Activated CD4-positive, alpha-beta memory T cell treated with anti-CD3 and anti-CD28 coated beads, Interleukin-2, amount 10 ng/mL, durations not matched to agents 7 days and 5 days (primary cell): ENCODE measurements at regions not wholly inside any gene's neighbourhood (a gene's known extent, or its start where the extent isn't known, plus 50 kb on each side); places are given as distances from the start of the nearest gene placed in this dataset.

Experiments used
- CTCF ChIA-PET: fragments of 350-600 bp; sonication (Branson Sonifier 250); formaldehyde crosslinking; loops from one replicate; lab custom pipeline; 2021; ENCODE audit warnings: antibody characterized with exemption, inconsistent platforms; lab: Charles Lee
- POLR2A ChIA-PET: fragments of 350-600 bp; sonication (Branson Sonifier 250); formaldehyde crosslinking; loops from one replicate; lab custom pipeline; 2021; ENCODE audit warnings: antibody characterized with exemption; lab: Charles Lee
- DNase-seq: peaks from one replicate; pipeline ENCODE4 v3.0.0-alpha.2; 2020
- H3K27ac Mint-ChIP-seq: one replicate; pipeline ENCODE4 v1.8.0; 2021; ENCODE audit warnings: mild to moderate bottlenecking, mixed read lengths
- H3K27me3 Mint-ChIP-seq: one replicate; pipeline ENCODE4 v1.8.0; 2021; ENCODE audit warnings: mixed read lengths
- H3K36me3 Mint-ChIP-seq: one replicate; pipeline ENCODE4 v1.8.0; 2021; ENCODE audit warnings: low read depth, mixed read lengths
- H3K4me1 Mint-ChIP-seq: one replicate; pipeline ENCODE4 v1.8.0; 2021; ENCODE audit warnings: mixed read lengths
- H3K4me3 Mint-ChIP-seq: one replicate; pipeline ENCODE4 v1.8.0; 2021; ENCODE audit warnings: mild to moderate bottlenecking, mixed read lengths
- H3K9me3 Mint-ChIP-seq: one replicate; pipeline ENCODE4 v1.8.0; 2021; ENCODE audit warnings: mixed read lengths

DNA sequence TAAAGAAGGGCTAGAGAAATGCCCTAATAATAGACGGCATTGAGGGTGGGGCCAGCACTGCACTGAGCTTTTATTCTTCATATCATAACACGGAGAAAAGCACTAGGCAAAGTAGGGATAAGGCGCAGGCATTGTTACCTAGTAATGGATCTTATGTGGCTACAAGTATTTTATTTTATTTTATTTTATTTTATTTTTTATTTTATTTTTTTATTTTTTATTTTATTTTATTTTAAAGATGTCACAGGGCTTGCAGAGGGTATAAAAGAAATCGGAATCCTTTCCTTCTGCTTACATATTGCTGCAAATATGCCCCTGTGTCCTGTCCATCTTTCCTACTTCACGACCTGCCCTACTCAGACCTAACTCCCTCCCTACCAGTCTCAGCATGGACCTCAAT, 452.0 kb upstream of the KIRREL3 start:
- Mint-ChIP-seq H3K27ac (no peak overlapping the region), H3K4me1 (no peaks in the 10 kb centered on the region), H3K27me3 (no peaks in the 10 kb centered on the region), H3K9me3 (no peaks in the 10 kb centered on the region), H3K4me3 (no peak overlapping the region), H3K36me3 (no peaks in the 10 kb centered on the region)
- ChIA-PET CTCF (no interaction called here), POLR2A (no interaction called here)
- no peak for DNase-seq

DNA sequence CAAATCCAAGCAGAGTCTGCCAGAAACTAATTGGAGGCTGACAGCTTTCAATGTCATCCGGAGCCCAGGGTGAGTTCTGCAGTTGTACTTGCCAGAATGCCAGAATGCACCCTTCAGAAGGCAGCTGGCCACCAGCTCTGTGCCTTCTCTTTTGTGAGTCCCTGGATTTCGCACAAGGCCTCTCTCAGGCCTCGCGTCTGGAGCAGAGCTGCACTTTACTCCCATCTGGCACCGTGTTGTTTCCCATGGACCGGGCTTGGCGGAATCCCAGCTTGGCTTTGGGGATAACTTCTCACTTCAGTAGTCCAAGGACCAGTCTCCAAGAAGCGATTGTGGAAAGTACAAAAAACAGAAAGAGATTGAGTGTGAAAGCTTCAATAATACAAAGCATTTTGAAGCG, 451.3 kb upstream of the KIRREL3 start:
- ChIA-PET CTCF (no interaction called here), POLR2A (no interaction called here)
- DNase-seq, result no peak
- Mint-ChIP-seq H3K36me3 (no peaks in the 10 kb centered on the region), H3K4me1 (no peaks in the 10 kb centered on the region), H3K27ac (no peak overlapping the region), H3K4me3 (no peak overlapping the region), H3K27me3 (no peaks in the 10 kb centered on the region), H3K9me3 (no peaks in the 10 kb centered on the region)

DNA sequence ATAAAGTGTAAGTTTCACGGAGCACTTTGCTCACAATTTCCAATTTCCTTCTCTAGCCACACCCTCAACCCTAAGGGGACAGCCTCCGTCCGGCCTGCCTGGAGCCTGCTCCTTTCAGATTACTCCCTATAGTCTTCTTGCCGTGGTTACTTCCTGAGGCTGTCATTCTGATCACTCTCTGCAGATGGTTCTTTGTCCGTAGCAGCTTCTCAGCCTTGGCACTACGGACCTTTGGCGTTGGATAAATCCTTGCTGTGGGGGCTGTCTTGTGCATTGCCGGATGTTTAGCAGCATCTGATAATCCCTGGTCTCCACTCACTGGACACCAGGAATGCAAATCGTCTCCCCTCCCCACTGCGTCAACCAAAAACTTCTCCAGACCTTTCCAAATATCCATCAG, 447.5 kb upstream of the KIRREL3 start:
- POLR2A ChIA-PET, result no interaction called here
- Mint-ChIP-seq H3K36me3 (no peaks in the 10 kb centered on the region), H3K27me3 (no peaks in the 10 kb centered on the region), H3K4me3 (no peak overlapping the region), H3K9me3 (no peaks in the 10 kb centered on the region), H3K4me1 (no peaks in the 10 kb centered on the region), H3K27ac (no peak overlapping the region)
- DNase-seq, result no peak
- CTCF ChIA-PET, result no interaction called here

DNA sequence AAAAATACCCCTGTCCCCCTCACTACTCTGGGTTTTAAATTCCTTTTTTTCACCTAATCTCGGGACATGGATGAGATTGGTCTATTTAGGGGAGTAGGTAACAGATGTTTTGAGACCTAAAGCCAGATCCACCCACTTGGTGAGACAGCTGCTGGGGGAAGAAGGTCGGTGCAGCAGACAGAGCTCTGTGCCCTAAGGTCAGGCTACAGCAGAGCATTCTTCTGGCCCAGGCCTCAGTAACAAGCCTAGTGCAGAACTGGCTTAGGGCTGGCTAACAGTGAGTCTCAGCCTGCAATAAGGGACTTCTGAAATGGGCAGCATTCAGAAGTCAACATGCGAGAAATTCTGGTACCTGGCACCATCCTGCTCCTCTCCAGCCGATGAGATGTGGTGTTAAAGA, 444.9 kb upstream of the KIRREL3 start:
- ChIA-PET CTCF (no interaction called here), POLR2A (no interaction called here)
- Mint-ChIP-seq H3K4me1 (no peaks in the 10 kb centered on the region), H3K9me3 (no peaks in the 10 kb centered on the region), H3K4me3 (no peak overlapping the region), H3K36me3 (no peaks in the 10 kb centered on the region), H3K27ac (no peak overlapping the region), H3K27me3 (no peaks in the 10 kb centered on the region)
- no peak for DNase-seq

DNA sequence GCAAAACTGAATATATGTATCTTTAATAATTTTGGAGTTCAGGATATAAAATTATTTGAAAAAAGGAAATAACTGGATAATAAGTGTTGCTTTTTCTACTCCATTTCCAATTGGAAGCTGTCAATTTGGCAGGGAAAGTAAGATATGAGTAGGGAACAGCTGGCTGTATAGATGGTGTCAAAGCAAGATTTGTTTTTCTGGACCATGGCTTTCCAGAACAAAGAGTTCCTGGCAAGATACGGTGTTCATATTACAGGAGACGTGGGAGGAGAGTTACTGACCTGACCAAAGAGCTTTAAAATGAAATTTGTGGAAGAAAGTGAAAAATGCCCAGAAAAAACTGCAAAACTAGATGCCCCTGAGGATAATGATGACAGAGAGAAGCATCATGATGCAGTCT, 442.7 kb upstream of the KIRREL3 start:
- Mint-ChIP-seq H3K4me1 (no peaks in the 10 kb centered on the region), H3K4me3 (no peak overlapping the region)
- CTCF ChIA-PET, result no interaction called here

DNA sequence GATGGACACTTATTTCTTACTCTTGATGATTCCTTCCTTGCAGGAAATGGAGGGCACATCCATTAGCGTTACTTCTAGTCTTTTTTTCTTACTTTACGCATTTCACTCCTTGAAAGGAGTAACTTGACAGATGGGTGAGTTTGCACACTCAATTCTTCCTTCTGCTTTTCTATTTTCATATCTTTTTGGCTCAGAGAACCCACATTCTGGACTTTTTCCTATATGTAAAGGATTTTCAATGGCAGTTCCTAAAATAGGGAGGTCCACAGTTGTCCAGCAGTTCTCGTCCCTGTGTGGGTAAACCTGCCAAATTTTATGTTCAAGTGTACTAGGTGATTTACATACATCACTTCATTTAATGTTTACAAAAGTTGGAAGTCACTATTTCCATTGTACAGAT, 440.0 kb upstream of the KIRREL3 start:
- CTCF ChIA-PET, result no interaction called here

More for the DNA sequence above, 442.7 kb upstream of the KIRREL3 start:
- POLR2A ChIA-PET, result no interaction called here
- Mint-ChIP-seq H3K36me3 (no peaks in the 10 kb centered on the region), H3K9me3 (no peaks in the 10 kb centered on the region), H3K27ac (no peak overlapping the region), H3K27me3 (no peaks in the 10 kb centered on the region)
- no peak for DNase-seq

DNA sequence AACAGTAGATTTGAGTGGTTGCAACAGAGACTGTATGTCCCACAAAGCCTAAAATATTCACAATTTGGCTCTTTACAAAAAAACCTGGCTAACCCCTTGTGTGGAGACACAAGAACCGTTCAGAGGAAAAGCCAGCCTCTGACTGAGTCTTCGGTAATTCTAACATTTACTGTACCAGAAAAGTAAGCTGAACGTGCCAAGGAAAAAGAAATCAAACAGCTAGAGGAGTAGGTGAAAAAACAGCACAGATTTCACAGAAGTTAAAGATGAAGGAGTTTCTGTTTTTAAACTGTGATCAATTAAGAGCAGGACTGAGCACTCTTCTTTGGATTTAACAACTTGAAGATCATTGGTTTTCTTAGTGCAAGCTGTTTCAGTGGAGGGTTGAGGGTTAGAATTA, 424.7 kb upstream of the KIRREL3 start:
- H3K9me3 Mint-ChIP-seq, result no peaks in the 10 kb centered on the region
- H3K27me3 Mint-ChIP-seq, result no peaks in the 10 kb centered on the region
- H3K36me3 Mint-ChIP-seq, result no peaks in the 10 kb centered on the region
- no peaks in the 10 kb centered on the region for H3K4me1 Mint-ChIP-seq
- H3K27ac Mint-ChIP-seq, result no peak overlapping the region
- no peak overlapping the region for H3K4me3 Mint-ChIP-seq
- ChIA-PET POLR2A (no interaction called here), CTCF (no interaction called here)
- DNase-seq, result no peak

More for the DNA sequence above, 440.0 kb upstream of the KIRREL3 start:
- H3K27ac Mint-ChIP-seq, result no peak overlapping the region
- no peaks in the 10 kb centered on the region for H3K4me1 Mint-ChIP-seq
- no peaks in the 10 kb centered on the region for H3K9me3 Mint-ChIP-seq
- no peak overlapping the region for H3K4me3 Mint-ChIP-seq
- no peaks in the 10 kb centered on the region for H3K36me3 Mint-ChIP-seq
- H3K27me3 Mint-ChIP-seq, result no peaks in the 10 kb centered on the region
- no peak for DNase-seq
- POLR2A ChIA-PET, result no interaction called here

DNA sequence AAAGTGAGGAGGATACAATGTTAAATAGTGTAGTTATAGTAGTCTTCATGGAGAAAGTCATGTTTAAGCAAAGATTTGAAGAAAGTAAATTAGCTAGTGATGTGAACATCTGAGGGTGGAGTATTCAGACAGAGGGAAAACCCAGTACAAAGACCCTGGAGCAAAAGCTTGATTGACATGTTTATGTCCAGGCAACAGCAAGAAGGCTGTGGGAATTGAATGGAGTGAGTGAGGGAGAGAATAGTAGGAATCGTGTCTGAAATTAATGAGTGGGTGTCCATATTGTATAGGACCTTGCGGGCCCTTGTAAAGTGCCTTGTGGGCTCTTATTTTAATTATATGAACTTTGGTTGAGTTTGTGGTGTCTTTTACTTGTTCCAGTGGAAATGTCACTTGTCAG, 424.1 kb upstream of the KIRREL3 start:
- ChIA-PET CTCF (no interaction called here), POLR2A (no interaction called here)
- DNase-seq, result no peak
- Mint-ChIP-seq H3K4me3 (no peak overlapping the region), H3K4me1 (no peaks in the 10 kb centered on the region), H3K27me3 (no peaks in the 10 kb centered on the region), H3K27ac (no peak overlapping the region), H3K9me3 (no peaks in the 10 kb centered on the region), H3K36me3 (no peaks in the 10 kb centered on the region)

DNA sequence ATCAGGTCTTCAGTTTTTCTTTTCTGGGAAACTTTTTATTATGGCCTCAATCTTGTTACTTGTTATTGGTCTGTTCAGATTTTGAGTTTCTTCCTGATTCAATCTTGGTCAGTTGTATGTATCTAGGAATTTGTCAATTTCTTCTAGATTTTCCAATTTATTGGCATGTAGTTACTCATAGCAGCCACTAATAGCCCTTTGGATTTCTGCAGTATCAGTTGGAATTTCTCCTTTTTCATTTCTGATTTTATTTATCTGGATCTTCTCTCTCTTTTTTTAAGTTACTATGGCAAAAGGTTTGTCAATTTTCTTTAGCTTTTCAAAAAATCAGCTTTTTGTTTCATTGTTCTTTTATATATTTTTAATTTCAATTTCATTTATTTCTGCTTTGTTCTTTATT, 419.6 kb upstream of the KIRREL3 start:
- ChIA-PET CTCF (no interaction called here), POLR2A (no interaction called here)
- Mint-ChIP-seq H3K4me3 (no peak overlapping the region), H3K27me3 (no peaks in the 10 kb centered on the region), H3K27ac (no peak overlapping the region), H3K4me1 (no peaks in the 10 kb centered on the region), H3K9me3 (peaks cover 2% of the 10 kb centered on the region), H3K36me3 (no peaks in the 10 kb centered on the region)
- no peak for DNase-seq

DNA sequence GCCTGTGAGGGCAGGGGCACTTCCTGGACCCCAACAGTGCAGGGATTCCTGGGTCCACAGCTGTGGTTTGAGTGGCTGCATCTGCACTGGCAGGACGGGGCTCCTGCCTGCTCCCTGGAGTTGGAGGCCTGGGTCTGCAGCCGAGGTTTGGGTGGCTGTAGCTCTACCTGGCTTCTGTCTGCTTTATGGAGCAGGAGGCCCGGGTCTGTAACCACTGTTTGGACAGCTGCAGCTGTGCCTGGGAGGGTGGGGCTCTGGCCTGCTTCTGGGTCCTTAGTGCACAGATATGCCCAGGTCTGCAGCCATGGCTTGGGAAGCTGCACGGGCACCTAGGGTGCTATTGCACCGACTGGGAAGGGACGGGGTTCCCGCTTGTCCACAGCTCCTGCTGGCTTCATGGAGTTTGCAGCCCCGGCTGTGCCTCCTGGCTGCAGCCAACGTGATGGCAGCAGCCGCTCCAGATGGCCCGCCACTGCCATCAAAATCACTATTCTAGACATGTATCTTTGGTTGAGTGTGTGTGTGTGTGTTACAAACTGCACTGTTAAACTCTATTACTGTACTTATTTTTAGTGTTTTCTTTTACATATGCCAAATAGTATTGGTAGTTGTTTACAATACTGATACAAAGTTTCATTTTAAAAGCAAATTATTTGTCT, 412.3 kb upstream of the KIRREL3 start:
- ChIA-PET POLR2A (no interaction called here), CTCF (no interaction called here)
- no peak overlapping the region for H3K4me3 Mint-ChIP-seq
- peaks cover 9% of the 10 kb centered on the region for H3K9me3 Mint-ChIP-seq
- no peak for DNase-seq
- H3K27me3 Mint-ChIP-seq, result no peaks in the 10 kb centered on the region
- H3K27ac Mint-ChIP-seq, result no peak overlapping the region
- H3K4me1 Mint-ChIP-seq, result no peaks in the 10 kb centered on the region
- H3K36me3 Mint-ChIP-seq, result no peaks in the 10 kb centered on the region

DNA sequence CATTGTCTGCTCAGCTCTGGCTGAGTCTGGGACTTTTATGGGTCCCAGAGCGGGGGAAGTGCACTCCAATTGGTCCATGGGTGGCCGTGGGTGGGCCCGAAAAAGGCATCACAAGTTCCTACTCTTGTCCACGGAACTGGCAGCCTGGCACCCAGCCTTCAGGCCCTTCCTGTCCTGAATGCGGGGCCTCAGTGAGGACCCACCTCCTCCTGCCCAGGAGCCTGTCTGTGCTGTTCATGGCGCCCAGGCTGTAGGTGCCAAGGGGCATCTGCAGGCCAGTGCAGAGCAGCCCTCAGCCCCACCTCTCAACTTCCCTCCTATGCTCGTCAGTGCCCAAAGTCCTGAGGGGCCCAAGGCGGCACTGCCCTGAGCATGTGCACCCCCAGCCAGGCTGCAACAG, 411.7 kb upstream of the KIRREL3 start:
- POLR2A ChIA-PET, result no interaction called here
- Mint-ChIP-seq H3K36me3 (no peaks in the 10 kb centered on the region), H3K9me3 (peaks cover 9% of the 10 kb centered on the region), H3K4me3 (no peak overlapping the region), H3K27ac (no peak overlapping the region), H3K4me1 (no peaks in the 10 kb centered on the region), H3K27me3 (no peaks in the 10 kb centered on the region)
- no peak for DNase-seq
- CTCF ChIA-PET, result no interaction called here

DNA sequence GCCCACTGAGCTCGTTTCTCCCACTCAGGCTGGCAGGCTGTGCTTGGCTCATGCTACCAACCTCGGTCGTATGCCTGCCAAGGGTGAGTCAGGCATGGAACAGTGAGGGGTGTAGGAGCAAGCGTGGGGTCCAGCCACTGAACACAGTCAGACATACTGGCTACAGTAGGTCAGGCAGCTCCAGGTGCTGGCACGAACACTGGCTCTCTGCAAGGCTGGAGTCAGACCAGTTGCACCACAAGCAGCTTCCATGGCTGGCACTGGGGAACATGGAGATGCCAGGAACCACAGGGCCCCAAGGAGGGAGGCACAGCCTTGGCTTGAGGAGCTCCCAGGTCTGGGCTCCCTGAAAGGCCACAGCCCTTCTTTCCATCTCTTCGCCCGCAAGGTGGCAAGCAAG, 410.7 kb upstream of the KIRREL3 start:
- no peak for DNase-seq
- H3K4me3 Mint-ChIP-seq, result no peak overlapping the region
- no peaks in the 10 kb centered on the region for H3K4me1 Mint-ChIP-seq
- H3K27me3 Mint-ChIP-seq, result no peaks in the 10 kb centered on the region
- no peaks in the 10 kb centered on the region for H3K36me3 Mint-ChIP-seq
- ChIA-PET POLR2A (no interaction called here), CTCF (no interaction called here)
- peaks cover 7% of the 10 kb centered on the region for H3K9me3 Mint-ChIP-seq
- H3K27ac Mint-ChIP-seq, result no peak overlapping the region

DNA sequence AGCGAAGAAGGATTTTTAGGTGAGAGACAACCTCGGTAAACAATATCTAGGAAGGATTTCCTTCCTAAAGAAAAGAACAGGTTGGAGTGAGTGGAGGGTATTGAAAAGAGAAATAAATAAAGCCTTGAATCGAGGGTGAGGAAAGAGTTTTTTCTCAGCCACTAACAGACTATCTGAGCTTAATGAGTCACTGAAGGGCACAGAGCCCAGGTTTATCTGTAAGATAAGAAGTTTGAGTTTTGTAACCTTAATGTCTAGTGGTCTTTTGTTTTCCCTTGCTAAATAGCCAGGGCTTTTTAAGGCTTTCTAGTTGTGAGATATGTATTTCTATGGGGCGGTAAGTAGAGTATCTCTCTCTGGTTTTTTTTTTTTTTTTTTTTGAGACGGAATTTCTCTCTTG, 394.5 kb upstream of the KIRREL3 start:
- Mint-ChIP-seq H3K27ac (no peak overlapping the region), H3K36me3 (no peaks in the 10 kb centered on the region), H3K4me1 (no peaks in the 10 kb centered on the region), H3K27me3 (no peaks in the 10 kb centered on the region), H3K9me3 (peaks cover 7% of the 10 kb centered on the region), H3K4me3 (no peak overlapping the region)
- ChIA-PET POLR2A (no interaction called here), CTCF (no interaction called here)
- no peak for DNase-seq

DNA sequence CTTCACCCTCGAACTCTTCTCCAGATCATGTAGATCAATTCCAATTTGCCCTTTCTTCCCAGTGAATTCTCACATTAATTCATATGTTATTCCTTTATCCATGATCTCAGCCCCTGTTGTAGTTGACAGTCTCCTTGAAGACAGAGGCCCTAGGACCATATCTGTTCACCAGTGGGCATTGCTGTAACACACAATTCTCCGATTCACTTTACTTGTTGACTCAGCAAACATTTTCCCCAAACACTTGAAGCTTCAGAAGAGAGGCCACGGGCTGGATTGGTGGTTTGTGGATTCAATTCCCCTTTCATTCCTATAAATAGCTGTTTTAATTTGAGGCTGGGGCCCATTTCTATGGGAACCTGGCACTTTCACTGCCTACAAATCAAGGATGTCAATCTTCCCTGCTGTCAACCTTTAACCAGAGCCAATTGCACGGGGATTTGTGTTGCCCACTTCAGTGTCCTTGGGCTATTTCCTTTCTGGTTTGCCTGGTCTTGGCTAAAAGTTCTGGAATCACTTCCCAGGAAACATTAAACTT, 393.0 kb upstream of the KIRREL3 start:
- H3K4me3 Mint-ChIP-seq, result no peak overlapping the region
- CTCF ChIA-PET, result no interaction called here

More for the DNA sequence above, 393.0 kb upstream of the KIRREL3 start:
- H3K9me3 Mint-ChIP-seq, result peaks cover 7% of the 10 kb centered on the region
- no peaks in the 10 kb centered on the region for H3K27me3 Mint-ChIP-seq
- DNase-seq, result no peak
- no peaks in the 10 kb centered on the region for H3K4me1 Mint-ChIP-seq
- H3K27ac Mint-ChIP-seq, result no peak overlapping the region
- POLR2A ChIA-PET, result no interaction called here
- no peaks in the 10 kb centered on the region for H3K36me3 Mint-ChIP-seq
